ENCODE measurements at regions not wholly inside any gene's neighbourhood (a gene's known extent, or its start where the extent isn't known, plus 50 kb on each side); places are given as distances from the start of the nearest gene placed in this dataset.

- TF ChIP-seq CTCF (IDR thresholded peaks at IDR 0.05; ENCODE audit: insufficient read depth, low read length) = no peak
- TF ChIP-seq REST (IDR thresholded peaks at IDR 0.05; ENCODE audit: insufficient replicate concordance, low read depth) = no peak
- TF ChIP-seq POLR2AphosphoS5 (IDR thresholded peaks at IDR 0.05; ENCODE audit: low read depth) = no peak
Observed at GRCh38 chr2:77778917-77779316, 256.7 kb upstream of the LRRTM4 start.
